ENCODE measurements at regions not wholly inside any gene's neighbourhood (a gene's known extent, or its start where the extent isn't known, plus 50 kb on each side); places are given as distances from the start of the nearest gene placed in this dataset.

DNA sequence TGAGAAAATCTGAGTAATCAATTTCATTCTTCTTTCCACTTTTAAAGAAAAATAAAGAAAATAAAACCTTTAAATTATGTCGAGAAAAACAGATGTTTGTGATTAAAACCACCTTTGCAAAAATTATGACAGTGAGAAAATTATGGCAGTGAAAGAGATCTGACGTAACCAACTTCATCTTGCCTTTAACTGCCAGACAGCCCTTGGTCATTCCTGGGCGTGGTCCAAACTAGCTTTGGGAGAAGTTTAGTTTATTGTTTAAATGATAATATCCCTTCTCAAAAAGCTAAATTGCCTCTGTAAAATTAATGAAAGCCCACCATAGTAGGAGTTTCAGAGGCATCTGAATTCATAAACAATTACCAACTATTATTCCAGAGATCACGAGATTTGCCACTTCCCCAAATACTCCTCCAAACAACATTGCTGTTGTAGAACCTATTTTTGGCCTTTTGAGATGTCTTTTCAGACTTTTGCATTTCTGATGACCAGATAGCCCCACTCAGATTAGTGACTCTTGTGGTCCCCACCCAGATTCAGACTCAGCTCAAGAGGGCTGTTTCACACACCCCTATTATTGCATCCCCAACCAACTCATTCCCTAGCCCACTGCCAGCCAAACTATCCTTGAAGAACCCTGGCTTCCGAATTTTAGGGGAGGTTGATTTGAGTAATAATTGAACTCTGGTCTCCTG lies 664.4 kb upstream of the CBLB start:
- TF ChIP-seq, protein P1, sequence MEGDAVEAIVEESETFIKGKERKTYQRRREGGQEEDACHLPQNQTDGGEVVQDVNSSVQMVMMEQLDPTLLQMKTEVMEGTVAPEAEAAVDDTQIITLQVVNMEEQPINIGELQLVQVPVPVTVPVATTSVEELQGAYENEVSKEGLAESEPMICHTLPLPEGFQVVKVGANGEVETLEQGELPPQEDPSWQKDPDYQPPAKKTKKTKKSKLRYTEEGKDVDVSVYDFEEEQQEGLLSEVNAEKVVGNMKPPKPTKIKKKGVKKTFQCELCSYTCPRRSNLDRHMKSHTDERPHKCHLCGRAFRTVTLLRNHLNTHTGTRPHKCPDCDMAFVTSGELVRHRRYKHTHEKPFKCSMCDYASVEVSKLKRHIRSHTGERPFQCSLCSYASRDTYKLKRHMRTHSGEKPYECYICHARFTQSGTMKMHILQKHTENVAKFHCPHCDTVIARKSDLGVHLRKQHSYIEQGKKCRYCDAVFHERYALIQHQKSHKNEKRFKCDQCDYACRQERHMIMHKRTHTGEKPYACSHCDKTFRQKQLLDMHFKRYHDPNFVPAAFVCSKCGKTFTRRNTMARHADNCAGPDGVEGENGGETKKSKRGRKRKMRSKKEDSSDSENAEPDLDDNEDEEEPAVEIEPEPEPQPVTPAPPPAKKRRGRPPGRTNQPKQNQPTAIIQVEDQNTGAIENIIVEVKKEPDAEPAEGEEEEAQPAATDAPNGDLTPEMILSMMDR (conservative IDR thresholded peaks at IDR 0.05 in 1 of 2, IDR thresholded peaks at IDR 0.05 in 1 of 2; ENCODE audit: extremely low read depth in 1 of 2, insufficient read depth in 1 of 2, low read depth in 1 of 2, low read length in 2 of 2), result no peak
- no peak for TF ChIP-seq EZH2 (IDR thresholded peaks at IDR 0.05; ENCODE audit: borderline replicate concordance, low read length)

Measured in mammary epithelial cell (primary cell).